Amniotic stem cell (primary cell): ENCODE measurements at regions not wholly inside any gene's neighbourhood (a gene's known extent, or its start where the extent isn't known, plus 50 kb on each side); places are given as distances from the start of the nearest gene placed in this dataset.
A peak's percentile ranks its signal among the peaks of the same experiment; 100 is the strongest.
"Not testable (repeated sequence)": the region's sequence is repeated elsewhere in the genome, so short reads cannot be mapped to it uniquely, and the experiment has no call there.

Experiments
- DNase-seq: peaks from one replicate; lab custom pipeline; 2025; lab: John Stamatoyannopoulos, UW

- peak; percentile 10 for DNase-seq
These were observed 190.3 kb downstream of the TENT5A start for GRCh38 chr6:81562169-81562568.

DNA sequence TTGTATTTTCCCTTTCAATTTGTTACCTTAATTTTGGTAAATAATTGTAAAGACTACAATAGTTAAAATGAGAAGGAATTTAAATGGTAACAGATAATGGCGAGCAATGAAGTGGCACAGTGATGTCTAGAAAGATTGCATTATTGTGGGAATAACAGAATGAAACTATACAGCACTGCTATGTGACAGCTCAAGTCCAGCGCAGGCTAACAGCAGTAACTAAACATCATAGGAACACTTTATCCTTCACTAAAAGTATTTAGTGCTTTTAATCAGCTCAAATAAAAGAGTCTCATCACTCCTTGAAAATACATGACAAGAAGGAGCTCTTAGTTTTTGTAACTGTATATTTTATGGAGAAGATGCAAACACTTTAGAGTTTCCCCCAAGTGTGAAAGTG, 190.8 kb downstream of the TENT5A start:
- no peak for DNase-seq

DNA sequence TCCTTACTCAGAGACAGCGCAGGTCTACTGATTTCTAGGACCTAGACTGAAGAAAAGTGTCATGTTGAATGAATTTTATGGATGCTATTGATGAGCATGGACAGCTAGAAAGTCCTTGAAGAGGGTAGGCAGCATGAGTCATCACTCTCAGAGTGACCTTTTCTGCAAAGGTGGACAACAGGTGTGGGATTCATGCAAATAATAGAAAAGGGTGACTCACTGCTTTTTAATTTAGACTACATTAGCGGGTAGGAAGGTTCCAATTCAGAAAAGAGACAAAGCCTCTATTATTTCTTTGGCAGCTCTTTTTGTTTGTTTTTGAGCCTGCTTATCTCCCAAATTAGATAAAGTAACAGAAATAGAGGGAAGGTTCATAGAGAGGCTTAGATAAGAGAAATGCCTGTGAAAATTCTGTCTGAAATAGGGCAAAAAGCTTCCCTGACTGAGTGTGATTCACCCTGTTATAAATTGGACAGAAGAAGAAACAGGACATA, 191.4 kb downstream of the TENT5A start:
- DNase-seq, result no peak

DNA sequence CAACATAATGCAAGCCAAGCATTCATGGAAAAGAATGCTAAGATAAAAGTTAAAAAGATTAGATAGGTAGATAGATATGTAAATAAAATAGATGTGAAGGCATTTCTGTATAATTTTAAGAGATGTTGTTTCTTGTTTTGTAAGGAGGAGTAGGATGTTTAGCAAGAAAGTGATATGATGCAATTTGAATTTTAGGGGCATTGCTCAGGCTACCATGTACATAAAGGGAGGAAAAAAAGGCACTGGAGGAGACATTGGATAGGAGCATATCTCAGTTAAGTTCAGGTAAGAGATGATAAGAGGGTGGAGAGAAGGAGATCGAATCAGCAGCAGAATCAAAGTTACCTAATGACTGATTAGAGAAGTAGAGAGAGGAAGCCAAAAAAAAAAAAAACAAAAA, 194.7 kb downstream of the TENT5A start:
- no peak for DNase-seq

DNA sequence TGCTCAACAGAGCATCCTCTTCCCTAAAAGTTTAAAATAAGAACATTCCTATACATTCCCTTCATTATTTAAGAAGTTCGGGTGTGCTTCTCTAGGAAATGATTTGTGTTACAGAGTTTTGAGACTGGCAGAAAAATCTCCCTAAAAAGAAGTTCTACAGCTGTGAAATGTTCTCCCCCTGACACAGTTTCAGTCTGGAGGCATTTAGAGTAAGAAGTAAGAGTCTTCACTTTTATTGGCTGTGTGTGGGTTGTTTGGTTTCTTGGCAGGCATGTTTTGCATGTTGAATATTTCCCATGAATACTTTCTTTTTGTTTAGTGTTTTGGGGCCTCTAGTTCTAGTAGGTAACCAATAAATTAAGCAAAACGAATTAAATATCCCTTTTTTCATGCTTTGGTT, 195.9 kb downstream of the TENT5A start:
- DNase-seq, result no peak

DNA sequence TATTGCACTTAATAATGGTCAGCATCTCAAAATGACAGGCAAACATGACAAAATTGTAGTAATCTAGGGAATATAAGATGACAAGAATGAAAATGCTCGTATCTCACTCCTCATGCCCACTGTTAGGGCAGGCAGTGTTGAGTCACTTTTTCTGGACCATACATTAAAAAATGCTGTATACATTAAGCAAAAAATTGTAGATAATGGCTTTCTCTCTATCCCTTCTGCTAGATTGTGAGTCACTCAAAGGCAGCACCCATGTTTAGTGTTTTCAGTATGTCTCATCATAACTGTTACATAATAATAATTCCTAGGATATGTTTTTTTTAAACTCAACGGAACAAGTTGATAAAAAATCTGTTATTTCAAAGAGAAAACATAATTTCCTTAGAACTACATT, 199.3 kb downstream of the TENT5A start:
- DNase-seq, result no peak

GRCh38 chr6:81552644-81553043, 199.8 kb downstream of the TENT5A start:
- no peak for DNase-seq

- DNase-seq, result no peak
These were observed 205.3 kb downstream of the TENT5A start for GRCh38 chr6:81547149-81547548.

DNA sequence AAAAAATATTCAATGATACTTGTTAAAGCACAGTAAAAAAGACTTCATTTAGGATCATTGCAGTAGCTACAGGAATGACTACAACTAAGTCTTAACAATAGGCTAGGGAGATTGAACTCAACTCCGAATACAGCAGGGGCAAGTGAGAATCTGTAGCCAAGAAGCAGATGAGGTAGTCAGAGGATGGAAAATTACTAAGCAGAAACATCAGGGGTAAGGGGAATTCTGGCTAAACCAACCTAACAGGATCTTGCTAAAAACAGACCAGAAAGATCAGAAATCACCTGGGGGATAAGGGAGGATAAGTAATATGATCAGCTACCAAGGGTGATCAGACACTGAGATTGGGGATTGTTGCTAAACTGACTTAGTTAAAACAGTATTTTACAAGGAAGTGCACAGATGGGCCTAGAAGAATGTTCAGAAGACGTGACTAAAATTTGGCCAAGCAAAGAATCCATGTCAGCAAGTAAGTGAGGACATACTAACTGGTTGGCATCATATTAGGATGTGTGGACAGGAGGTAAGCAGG, 217.5 kb downstream of the TENT5A start:
- DNase-seq, result no peak

- DNase-seq, result no peak
These were observed 220.5 kb downstream of the TENT5A start for GRCh38 chr6:81531869-81532561.

DNA sequence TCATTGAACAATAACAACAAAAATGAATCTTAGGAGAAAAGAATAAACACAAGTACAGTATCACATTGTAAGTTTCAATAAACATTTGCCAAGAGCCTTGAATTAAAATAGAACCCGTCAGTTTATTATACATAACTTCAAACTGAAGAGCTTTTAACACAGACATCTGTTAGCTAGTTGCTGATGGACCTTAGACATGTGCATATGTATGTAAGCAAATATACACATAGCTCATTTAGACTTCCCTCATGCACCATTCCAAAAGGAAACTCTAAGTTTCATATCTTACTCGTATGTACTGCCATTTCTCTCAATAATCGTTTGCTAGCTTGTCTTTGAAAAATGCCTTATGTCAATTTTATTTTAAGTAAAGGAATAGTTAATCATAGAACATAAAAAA, 235.0 kb downstream of the TENT5A start:
- no peak for DNase-seq

- no peak for DNase-seq
These were observed 236.7 kb downstream of the TENT5A start for GRCh38 chr6:81515562-81516453.

- not testable (repeated sequence) for DNase-seq
These were observed 238.3 kb downstream of the TENT5A start for GRCh38 chr6:81514195-81514594.

DNA sequence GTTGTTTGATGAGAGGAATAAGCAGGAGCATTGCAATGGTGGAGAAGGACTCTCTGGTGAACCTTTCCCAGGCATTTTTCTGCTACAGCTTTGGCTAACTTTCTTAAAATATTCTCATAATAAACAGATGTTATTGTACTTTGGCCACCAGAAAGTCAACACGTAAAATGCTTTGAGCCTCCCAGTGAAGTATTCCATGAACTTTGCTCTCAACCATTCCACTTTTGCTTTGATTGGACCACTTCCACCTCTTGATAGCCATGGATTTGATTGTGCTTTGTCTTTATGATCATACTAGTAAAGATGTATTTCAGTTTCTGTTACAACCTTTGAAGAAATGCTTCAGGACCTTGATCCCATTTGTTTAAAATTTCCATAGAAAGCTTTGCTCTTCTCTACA, 241.1 kb downstream of the TENT5A start:
- DNase-seq, result no peak

DNA sequence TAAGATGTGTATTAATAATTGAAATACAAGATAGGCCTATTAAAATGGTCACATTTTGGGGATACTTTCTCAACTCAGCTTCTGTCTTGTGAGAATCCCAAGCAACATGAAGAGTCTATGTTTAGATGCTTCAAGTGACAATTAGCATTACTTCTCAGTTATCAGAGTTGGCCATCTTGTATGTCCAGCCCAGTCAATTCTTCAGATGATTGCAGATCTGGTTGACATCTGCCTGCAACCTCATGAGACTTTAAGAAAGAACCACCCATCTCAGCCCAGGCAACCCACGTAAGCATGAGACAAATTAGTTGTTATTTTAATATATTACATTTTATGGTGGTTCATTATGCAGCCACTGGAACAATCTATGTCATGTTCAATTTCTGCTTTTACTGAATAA, 256.5 kb downstream of the TENT5A start:
- DNase-seq, result no peak

GRCh38 chr6:81491454-81492101, 260.9 kb downstream of the TENT5A start:
- DNase-seq, result no peak

- no peak for DNase-seq
These were observed 265.0 kb downstream of the TENT5A start for GRCh38 chr6:81487489-81487888.

DNA sequence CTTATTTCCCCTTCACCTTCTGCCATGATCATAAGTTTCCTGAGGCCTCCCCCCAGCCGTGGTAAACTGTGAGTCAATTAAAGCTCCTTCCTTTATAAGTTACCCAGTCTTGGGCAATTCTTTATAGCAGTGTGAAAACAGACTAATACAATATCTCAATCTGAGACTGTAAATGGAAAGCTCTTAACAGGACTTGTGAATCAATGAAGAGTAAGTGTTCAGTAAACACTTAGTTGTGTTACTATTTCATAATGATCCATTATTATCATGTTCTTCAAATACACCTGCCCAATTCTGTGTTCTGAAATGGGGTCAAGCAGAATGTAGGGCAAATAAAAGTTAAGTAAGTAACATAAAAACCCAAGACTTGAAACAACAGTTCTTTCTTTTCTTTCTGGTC, 266.2 kb downstream of the TENT5A start:
- no peak for DNase-seq

DNA sequence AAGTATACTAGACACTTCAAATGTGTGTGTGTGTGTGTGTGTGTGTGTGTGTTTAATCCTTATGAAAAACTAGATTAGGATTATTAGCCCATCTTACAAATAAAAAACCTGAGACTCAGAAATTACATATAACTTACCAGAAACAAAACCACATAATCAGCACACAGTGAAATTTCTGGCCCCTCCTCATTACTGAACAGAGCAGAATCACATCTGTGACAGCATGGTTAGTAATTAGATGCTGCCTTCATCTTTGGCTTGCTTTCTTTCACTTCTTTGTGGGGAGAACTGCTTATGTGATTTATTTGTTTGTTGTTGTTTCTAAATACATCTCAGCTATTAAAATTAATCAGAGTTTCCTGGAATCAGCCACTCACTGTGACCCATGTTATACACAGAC, 267.1 kb downstream of the TENT5A start:
- DNase-seq, result no peak

DNA sequence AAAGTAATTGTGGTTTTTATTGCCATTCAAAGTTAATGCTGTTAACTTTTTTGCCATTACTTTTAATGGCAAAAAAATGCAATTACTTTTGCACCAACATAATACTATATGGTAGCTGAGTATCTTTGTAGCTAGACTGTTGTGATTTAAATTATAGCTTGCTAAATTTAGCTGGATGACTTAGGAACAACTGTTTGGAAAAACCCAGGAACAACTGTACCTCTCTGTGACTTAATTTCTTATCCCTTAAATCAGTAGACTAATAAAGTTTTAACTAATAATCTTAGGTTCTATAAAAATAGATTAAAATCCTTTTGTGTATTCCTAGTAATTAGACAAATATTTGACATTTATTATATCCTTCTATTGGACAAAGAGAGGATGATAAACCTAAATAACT, 268.2 kb downstream of the TENT5A start:
- DNase-seq, result no peak

GRCh38 chr6:81480139-81480538, 272.3 kb downstream of the TENT5A start:
- DNase-seq, result no peak

DNA sequence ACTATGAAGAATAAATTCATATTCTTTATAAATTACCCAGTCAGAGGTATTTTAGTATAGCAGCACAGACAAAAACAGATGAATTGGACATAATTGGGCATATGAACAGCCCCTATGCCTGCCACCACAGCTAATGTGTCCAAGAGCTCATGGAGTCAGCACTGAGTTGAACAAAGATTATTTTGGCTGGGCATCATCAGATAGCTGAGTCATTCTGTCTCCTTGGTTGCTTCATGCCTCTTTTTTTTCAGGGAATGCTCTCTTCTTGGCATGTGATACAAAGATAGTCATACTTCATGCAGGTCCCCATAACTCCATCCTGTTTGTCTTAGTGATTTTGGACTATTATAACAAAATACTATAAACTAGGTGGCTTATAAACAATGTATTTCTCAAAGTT, 275.6 kb downstream of the TENT5A start:
- DNase-seq, result peak; percentile 16

DNA sequence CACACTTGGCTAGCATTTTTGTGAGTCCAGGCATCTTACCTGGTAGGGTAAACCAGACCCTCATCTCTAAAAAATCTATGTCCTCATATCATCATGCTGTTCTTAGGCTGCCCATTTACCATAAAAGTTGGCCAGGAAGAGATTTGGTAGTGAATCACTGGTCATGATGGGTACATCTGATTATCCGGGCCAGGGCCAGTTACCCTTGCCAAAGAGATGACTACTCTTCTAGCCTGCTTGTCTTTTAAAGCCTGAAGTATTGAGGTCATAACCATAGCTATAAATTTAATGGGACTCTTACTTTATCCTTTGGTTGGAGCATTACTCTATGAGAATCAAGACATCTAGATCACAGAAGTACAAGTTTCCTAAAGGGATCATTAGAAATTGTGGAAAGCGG, 276.8 kb downstream of the TENT5A start:
- DNase-seq, result no peak
